MM.1S (cell line): ENCODE measurements at regions not wholly inside any gene's neighbourhood (a gene's known extent, or its start where the extent isn't known, plus 50 kb on each side); places are given as distances from the start of the nearest gene placed in this dataset.

ENCODE experiments used
- EZH2 ChIP-seq: fragments of 300-600 bp; sonication (generic); optimal IDR thresholded peaks from 2 replicates; pipeline ENCODE3; 2017; ENCODE audit warnings: low read depth, mild to moderate bottlenecking, antibody characterized with exemption, low read length, mixed read lengths
- EZH2phosphoT487 ChIP-seq: fragments of 300-600 bp; sonication (generic); IDR thresholded peaks from 2 replicates; pipeline ENCODE4 v1.6.1; 2018; ENCODE audit warnings: antibody characterized with exemption, low read length
- TF ChIP-seq, protein P1 (sequence below): fragments of 300-600 bp; sonication (generic); IDR thresholded peaks from 2 replicates; pipeline ENCODE4 v1.5.1; 2016; ENCODE audit warnings: antibody characterized with exemption, low read length, mixed read lengths

DNA sequence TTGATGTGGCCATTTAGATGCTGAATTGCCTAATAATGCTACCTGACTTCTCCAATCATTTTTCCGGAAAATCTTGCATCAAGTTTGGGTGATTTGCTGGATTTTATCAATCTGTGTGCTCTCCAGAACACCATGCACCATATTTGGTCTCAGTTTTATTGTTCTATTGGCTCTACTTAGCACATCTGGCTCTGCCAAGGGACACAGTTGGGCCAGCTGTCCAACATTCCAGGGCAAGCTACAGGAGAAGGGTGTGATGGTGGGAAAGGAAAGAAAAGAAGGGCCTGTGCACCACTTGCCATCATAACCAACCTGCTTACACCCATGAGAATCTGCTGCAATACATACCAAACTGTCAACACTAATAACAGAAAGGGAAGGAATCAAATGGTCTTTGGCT is 90.2 kb upstream of the NFIA start:
- TF ChIP-seq EZH2phosphoT487 (no peak), EZH2 (no peak)
- TF ChIP-seq, protein P1, sequence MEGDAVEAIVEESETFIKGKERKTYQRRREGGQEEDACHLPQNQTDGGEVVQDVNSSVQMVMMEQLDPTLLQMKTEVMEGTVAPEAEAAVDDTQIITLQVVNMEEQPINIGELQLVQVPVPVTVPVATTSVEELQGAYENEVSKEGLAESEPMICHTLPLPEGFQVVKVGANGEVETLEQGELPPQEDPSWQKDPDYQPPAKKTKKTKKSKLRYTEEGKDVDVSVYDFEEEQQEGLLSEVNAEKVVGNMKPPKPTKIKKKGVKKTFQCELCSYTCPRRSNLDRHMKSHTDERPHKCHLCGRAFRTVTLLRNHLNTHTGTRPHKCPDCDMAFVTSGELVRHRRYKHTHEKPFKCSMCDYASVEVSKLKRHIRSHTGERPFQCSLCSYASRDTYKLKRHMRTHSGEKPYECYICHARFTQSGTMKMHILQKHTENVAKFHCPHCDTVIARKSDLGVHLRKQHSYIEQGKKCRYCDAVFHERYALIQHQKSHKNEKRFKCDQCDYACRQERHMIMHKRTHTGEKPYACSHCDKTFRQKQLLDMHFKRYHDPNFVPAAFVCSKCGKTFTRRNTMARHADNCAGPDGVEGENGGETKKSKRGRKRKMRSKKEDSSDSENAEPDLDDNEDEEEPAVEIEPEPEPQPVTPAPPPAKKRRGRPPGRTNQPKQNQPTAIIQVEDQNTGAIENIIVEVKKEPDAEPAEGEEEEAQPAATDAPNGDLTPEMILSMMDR = no peak
